Right lobe of liver (tissue), 4 donors: ENCODE measurements at regions not wholly inside any gene's neighbourhood (a gene's known extent, or its start where the extent isn't known, plus 50 kb on each side); places are given as distances from the start of the nearest gene placed in this dataset.

Experiments
- CTCF ChIP-seq, 4 donors: fragments of 200-600 bp in 3 of 4; fragments of 450-650 bp in 1 of 4; IDR thresholded peaks; one replicate each; pipeline versions ENCODE4 v1.5.1 to v1.8.0; 2016 to 2022; ENCODE audit warnings: antibody characterized with exemption in 4 of 4, mild to moderate bottlenecking in 2 of 4
- POLR2A ChIP-seq: fragments of 450-650 bp; IDR thresholded peaks from one replicate; pipeline ENCODE4 v1.6.1; 2017; ENCODE audit warnings: antibody characterized with exemption, mild to moderate bottlenecking
- donor health status: DM: no; HTN: no; CAD: no.
- donor health status: DM: no; HTN: no; CAD: no.
- donor health status: DM: no; HTN: yes; CAD: no.

- no peak for TF ChIP-seq POLR2A
- TF ChIP-seq CTCF (IDR thresholded peaks at IDR 0.05): no peak
Measured at GRCh38 chr11:121699801-121700200, 247.0 kb upstream of the SORL1-AS1 start.
